ENCODE measurements at regions not wholly inside any gene's neighbourhood (a gene's known extent, or its start where the extent isn't known, plus 50 kb on each side); places are given as distances from the start of the nearest gene placed in this dataset.

DNA sequence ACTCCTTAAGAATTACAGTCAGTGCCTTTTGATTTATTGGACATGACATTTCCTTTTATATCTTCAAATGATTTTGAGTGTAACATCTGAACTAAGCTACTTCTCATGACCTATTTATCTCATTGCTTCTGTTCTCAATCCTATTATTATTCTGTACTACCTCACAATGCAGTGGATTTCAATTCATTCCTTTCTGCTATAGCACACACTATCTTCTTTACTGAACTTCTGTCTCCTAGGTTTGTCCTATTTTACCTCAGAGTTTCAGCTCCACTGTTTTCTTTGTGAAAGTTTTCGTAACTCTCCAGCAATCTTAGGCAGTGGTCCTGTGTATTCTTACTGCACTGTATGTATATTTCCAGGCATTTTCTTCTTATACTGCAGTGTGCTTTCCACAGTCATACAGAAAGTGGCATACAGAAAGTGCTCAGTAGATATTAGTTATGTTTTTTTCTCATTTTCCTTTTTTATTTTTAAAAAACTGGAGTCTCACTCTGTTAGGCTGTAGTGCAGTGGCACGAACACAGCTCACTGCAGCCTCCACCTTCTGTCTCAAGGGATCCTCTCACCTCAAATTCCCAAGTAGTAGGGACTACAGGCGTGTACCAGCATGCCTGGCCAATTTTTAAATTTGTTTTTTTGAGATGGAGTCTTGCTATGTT, 368.6 kb upstream of the RGS6 start:
- peak overlapping the region in 1 of 3 experiments; percentile 79; a peak in 3 of 7 replicates for H3K27ac Mint-ChIP-seq
- no peak overlapping the region for H3T11ph ChIP-seq (ENCODE audit: low read length)
- no peak overlapping the region for H2AFZ ChIP-seq (ENCODE audit: low read length)

More for the DNA sequence above, 368.6 kb upstream of the RGS6 start:
- Mint-ChIP-seq H3K4me1 (peaks cover 10 to 12% of the 10 kb centered on the region in 2 experiments), H3K27me3 (ENCODE audit: low read depth) (no peaks in the 10 kb centered on the region), H3K36me3 (ENCODE audit: insufficient read depth in 1 of 3, low read depth in 3 of 3) (no peaks in the 10 kb centered on the region), H3K9me3 (no peaks in the 10 kb centered on the region), H3K4me3 (no peak overlapping the region)
- Histone ChIP-seq H4K20me1 (ENCODE audit: control insufficient read depth, insufficient read depth, insufficient read length) (no peaks in the 10 kb centered on the region), H3K9me3 (ENCODE audit: control insufficient read depth, low read depth, low read length) (no peaks in the 10 kb centered on the region), H2BK15ac (ENCODE audit: low read depth, low read length) (no peak overlapping the region), H3K4ac (ENCODE audit: low read depth, low read length) (no peak overlapping the region), H3K9ac (ENCODE audit: extremely low read depth, insufficient read length, low read length) (no peak overlapping the region), H3K27ac (ENCODE audit: insufficient read length, low read depth, low read length) (no peak overlapping the region), H4K5ac (ENCODE audit: insufficient read length, low read depth, low read length) (no peak overlapping the region), H3K4me2 (ENCODE audit: insufficient read depth, insufficient read length, low read length) (no peak overlapping the region), H3K79me2 (ENCODE audit: insufficient read depth, low read length) (no peaks in the 10 kb centered on the region), H3K14ac (ENCODE audit: insufficient read depth, low read length) (no peak overlapping the region), H3K18ac (ENCODE audit: insufficient read length, low read depth, low read length) (no peak overlapping the region), H3K56ac (ENCODE audit: insufficient read length, low read depth, low read length) (no peak overlapping the region), H2BK12ac (ENCODE audit: insufficient read length, low read depth, low read length) (no peak overlapping the region), H3K23ac (ENCODE audit: insufficient read length, low read depth, low read length) (no peak overlapping the region), H4K8ac (replicated peaks; ENCODE audit: insufficient read length, low read depth, low read length) (no peak overlapping the region), H2AK5ac (ENCODE audit: insufficient read length, low read length) (no peak overlapping the region), H3K27me3 (ENCODE audit: insufficient read depth, low read length) (no peaks in the 10 kb centered on the region), H2BK5ac (ENCODE audit: insufficient read length, low read length) (no peak overlapping the region), H3K79me1 (ENCODE audit: insufficient read depth, low read depth, low read length, poor library complexity, severe bottlenecking) (no peaks in the 10 kb centered on the region), H4K91ac (ENCODE audit: insufficient read length, low read depth, low read length) (no peak overlapping the region), H3K23me2 (ENCODE audit: insufficient read length, low read depth, low read length, poor library complexity, severe bottlenecking) (no peaks in the 10 kb centered on the region), H3K4me1 (ENCODE audit: insufficient read depth, low read length) (no peaks in the 10 kb centered on the region; the same call in 1 of the 2 replicates), H2BK120ac (ENCODE audit: low read depth, low read length, poor library complexity, severe bottlenecking) (no peak overlapping the region), H2BK20ac (ENCODE audit: low read depth, low read length, poor library complexity, severe bottlenecking) (no peak overlapping the region)
- WGBS (ENCODE audit: extremely low coverage, insufficient read length, low lambda C conversion rate), result no CpG with 5 or more reads among the region's 3 CpGs
- TF ChIP-seq, protein P1, sequence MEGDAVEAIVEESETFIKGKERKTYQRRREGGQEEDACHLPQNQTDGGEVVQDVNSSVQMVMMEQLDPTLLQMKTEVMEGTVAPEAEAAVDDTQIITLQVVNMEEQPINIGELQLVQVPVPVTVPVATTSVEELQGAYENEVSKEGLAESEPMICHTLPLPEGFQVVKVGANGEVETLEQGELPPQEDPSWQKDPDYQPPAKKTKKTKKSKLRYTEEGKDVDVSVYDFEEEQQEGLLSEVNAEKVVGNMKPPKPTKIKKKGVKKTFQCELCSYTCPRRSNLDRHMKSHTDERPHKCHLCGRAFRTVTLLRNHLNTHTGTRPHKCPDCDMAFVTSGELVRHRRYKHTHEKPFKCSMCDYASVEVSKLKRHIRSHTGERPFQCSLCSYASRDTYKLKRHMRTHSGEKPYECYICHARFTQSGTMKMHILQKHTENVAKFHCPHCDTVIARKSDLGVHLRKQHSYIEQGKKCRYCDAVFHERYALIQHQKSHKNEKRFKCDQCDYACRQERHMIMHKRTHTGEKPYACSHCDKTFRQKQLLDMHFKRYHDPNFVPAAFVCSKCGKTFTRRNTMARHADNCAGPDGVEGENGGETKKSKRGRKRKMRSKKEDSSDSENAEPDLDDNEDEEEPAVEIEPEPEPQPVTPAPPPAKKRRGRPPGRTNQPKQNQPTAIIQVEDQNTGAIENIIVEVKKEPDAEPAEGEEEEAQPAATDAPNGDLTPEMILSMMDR (conservative IDR thresholded peaks at IDR 0.05), result no peak
- no peak for DNase-seq
